RWPE1 (cell line): ENCODE measurements at regions not wholly inside any gene's neighbourhood (a gene's known extent, or its start where the extent isn't known, plus 50 kb on each side); places are given as distances from the start of the nearest gene placed in this dataset.

Experiments used
- CTCF ChIA-PET: fragments of 350-600 bp; sonication (Branson Sonifier 250); formaldehyde crosslinking; extraction: SDS; loops from one replicate; lab custom pipeline; 2021; lab: Yijun Ruan, JAX
- POLR2A ChIA-PET: fragments of 400-600 bp; formaldehyde crosslinking; extraction: SDS; loops from one replicate; lab custom pipeline; 2020; ENCODE audit warnings: antibody characterized with exemption; ENCODE audit not compliant: low non-redundant PET; lab: Yijun Ruan, JAX
- DNase-seq: peaks from one replicate; pipeline ENCODE4 v3.0.0; 2012; ENCODE audit warnings: low spot score
- H3K27ac ChIP-seq: fragments of 450-650 bp; 2 replicates; pipeline ENCODE4 v1.5.1; 2017
- TF ChIP-seq, protein P1 (sequence below): fragments of 450-650 bp; conservative IDR thresholded peaks from 2 replicates; pipeline ENCODE4 v1.5.1; 2017; ENCODE audit warnings: low read depth, mild to moderate bottlenecking

DNA sequence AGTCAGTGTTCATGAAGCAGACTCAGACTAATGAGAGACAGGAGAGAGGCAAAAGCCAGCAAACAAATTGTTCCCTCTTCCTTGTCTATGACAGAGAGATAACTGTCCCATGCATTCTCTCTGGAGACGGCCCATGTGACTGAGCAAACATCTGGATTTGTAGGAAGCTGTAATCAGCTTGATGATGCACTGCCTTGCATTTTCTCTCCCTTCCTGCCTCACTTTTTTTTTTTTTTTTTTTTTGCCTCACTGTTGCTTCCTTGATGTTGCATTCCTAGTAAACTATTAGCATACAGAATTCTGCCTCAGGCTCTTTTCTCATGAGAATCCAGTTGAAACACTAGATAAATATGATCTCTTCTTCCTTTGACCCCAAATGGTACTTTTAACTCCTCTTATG is 134.5 kb downstream of the HHIPL2 start:
- no peak for DNase-seq
- H3K27ac ChIP-seq = no peak overlapping the region
- TF ChIP-seq, protein P1, sequence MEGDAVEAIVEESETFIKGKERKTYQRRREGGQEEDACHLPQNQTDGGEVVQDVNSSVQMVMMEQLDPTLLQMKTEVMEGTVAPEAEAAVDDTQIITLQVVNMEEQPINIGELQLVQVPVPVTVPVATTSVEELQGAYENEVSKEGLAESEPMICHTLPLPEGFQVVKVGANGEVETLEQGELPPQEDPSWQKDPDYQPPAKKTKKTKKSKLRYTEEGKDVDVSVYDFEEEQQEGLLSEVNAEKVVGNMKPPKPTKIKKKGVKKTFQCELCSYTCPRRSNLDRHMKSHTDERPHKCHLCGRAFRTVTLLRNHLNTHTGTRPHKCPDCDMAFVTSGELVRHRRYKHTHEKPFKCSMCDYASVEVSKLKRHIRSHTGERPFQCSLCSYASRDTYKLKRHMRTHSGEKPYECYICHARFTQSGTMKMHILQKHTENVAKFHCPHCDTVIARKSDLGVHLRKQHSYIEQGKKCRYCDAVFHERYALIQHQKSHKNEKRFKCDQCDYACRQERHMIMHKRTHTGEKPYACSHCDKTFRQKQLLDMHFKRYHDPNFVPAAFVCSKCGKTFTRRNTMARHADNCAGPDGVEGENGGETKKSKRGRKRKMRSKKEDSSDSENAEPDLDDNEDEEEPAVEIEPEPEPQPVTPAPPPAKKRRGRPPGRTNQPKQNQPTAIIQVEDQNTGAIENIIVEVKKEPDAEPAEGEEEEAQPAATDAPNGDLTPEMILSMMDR = no peak
- POLR2A ChIA-PET = no interaction called here
- CTCF ChIA-PET = no interaction called here

DNA sequence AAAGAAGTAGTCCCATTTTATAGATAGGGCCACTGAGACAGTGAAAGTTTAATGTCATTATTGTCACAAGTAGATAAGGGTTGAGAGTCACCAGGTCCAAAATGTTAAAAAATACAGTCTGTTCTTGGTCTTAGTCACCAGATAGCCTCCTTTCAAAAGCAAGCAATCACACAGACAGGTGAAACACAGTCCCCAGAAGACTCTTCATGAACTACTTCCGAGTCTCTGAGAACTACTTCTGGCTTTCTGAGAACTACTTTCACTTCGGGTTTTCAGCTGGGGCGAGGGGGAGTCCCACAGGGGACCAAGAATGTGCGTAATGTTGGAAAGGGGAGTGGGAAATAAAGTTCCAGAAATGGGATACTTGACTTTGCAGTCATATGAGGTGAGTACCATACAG is 143.2 kb downstream of the HHIPL2 start:
- POLR2A ChIA-PET = no interaction called here
- TF ChIP-seq, protein P1 = no peak
- CTCF ChIA-PET = no interaction called here
- H3K27ac ChIP-seq = no peak overlapping the region
- no peak for DNase-seq

DNA sequence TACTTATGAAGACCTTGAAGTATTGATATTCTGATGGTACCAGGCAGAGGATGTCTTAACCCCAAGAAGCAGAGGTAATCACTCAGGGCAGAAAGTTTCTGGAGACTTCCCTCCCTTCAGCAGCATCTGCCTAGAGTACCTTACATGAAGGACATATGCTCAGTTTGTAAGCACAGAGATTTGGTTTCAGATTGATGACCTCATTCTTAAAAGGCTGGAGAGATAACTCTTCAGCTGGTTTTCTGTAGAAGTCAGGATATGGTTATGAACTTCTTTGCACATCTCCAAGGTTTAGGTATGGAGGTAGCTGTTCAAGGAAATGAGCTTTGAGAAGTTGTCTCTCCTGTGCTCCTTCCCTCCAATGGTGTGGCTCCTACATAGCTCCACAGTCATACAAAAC is 148.7 kb downstream of the HHIPL2 start:
- DNase-seq = no peak
- H3K27ac ChIP-seq = no peak overlapping the region
- ChIA-PET POLR2A (no interaction called here), CTCF (no interaction called here)
- TF ChIP-seq, protein P1 = no peak

DNA sequence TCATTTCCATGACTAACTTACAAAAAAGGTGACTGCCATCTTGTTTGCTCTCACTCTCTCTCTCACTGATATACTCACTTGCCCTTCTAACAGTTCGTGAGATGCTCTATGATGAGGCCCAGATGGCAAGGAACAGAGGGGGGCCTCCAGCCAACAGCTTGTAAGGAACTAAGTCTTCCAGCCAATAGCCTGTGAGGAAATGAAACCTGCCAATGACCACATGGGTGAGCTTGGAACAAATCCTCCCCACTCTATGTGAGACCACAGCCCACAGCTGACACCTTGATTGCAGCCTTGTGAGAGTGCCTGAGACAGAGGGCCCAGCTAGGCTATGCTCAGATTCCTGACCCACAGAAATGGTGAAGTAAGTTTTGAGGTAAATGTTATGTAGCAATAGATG is 153.7 kb downstream of the HHIPL2 start:
- DNase-seq = no peak
- ChIA-PET CTCF (interaction anchor here (0.5 kb wide), 1 partner anchor 34 kb away, joined by 3 read pairs; no protein-coding TSS in a partner anchor), POLR2A (no interaction called here)
- no peak overlapping the region for H3K27ac ChIP-seq
- TF ChIP-seq, protein P1 = no peak

DNA sequence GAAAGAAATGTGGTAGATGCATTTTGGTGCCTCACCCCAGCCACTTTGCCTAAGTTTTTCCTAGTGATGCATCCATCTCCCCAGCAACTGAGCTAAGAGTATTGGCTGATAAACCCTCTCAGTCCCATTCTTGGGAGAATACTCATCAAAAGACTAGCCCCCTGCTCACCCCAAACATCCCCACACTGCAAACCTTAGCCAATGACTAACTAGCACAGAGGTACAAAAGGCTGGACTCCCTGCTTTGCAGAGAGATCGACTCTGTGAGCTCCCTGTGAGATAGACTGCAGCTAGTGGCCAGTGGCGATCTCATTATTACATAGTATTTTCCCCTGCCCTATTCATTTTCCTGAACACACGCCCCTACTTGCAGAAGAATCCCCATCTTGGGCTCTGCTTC is 155.3 kb downstream of the HHIPL2 start:
- TF ChIP-seq, protein P1 = no peak
- DNase-seq = no peak
- CTCF ChIA-PET = no interaction called here
- POLR2A ChIA-PET = no interaction called here
- no peak overlapping the region for H3K27ac ChIP-seq

DNA sequence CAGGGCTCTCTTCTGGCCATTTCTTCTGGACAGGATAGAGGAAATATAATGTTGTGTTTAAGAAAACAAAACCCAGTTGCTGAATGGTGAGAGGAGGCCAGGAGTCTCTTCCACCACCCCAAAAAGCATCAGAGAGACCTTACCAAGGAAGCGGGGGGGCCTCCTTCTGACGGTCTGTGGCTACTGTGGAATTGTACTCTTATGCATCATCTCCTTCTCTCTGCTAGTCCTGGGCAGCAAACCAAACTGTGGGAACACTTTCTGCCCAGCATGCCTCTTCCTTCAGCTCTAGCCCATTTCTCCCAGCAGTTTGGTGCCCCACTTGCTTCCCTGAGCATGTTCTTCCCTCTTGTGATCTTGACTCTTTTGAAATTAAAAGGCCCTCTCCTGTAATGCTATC is 157.7 kb downstream of the HHIPL2 start:
- TF ChIP-seq, protein P1 = no peak
- H3K27ac ChIP-seq = no peak overlapping the region
- ChIA-PET CTCF (no interaction called here), POLR2A (no interaction called here)
- no peak for DNase-seq
